ENCODE measurements at regions not wholly inside any gene's neighbourhood (a gene's known extent, or its start where the extent isn't known, plus 50 kb on each side); places are given as distances from the start of the nearest gene placed in this dataset.

DNA sequence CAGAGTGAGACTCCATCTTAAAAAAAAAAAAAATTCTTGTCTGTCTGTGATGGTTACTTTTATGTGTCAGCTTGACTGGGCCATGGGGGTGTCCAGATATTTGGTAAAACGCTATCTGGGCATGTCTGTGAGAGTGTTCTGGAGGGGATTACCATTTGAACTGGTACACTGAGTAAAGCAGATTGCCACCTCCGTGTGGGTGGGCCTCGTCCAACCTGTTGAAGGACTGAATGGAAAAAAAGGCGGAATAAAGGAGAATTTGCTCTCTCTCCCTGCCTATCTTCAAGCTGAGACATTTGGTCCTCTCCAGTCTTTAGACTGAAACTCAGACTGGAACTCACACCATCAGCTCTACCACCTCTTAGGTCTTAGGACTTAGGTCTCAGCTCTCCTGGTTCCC is 82.8 kb downstream of the MIS18A start:
- CTCF ChIA-PET: no interaction called here
- no peaks in the 10 kb centered on the region for H3K36me3 Mint-ChIP-seq (ENCODE audit: insufficient read depth, unreplicated experiment)
- no peaks in the 10 kb centered on the region for H3K4me1 Mint-ChIP-seq (ENCODE audit: low read depth, unreplicated experiment)
- H3K27me3 Mint-ChIP-seq (ENCODE audit: unreplicated experiment): peaks cover 37% of the 10 kb centered on the region
- H3K4me3 Mint-ChIP-seq (ENCODE audit: low read depth, unreplicated experiment): no peak overlapping the region
- intact Hi-C loops (cut with micrococcal nuclease; ENCODE audit: unreplicated experiment): no loop called here
- TF ChIP-seq, protein P1, sequence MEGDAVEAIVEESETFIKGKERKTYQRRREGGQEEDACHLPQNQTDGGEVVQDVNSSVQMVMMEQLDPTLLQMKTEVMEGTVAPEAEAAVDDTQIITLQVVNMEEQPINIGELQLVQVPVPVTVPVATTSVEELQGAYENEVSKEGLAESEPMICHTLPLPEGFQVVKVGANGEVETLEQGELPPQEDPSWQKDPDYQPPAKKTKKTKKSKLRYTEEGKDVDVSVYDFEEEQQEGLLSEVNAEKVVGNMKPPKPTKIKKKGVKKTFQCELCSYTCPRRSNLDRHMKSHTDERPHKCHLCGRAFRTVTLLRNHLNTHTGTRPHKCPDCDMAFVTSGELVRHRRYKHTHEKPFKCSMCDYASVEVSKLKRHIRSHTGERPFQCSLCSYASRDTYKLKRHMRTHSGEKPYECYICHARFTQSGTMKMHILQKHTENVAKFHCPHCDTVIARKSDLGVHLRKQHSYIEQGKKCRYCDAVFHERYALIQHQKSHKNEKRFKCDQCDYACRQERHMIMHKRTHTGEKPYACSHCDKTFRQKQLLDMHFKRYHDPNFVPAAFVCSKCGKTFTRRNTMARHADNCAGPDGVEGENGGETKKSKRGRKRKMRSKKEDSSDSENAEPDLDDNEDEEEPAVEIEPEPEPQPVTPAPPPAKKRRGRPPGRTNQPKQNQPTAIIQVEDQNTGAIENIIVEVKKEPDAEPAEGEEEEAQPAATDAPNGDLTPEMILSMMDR (IDR thresholded peaks at IDR 0.05; ENCODE audit: unreplicated experiment): no peak
- no peak for DNase-seq
- no peak overlapping the region for H3K27ac Mint-ChIP-seq (ENCODE audit: unreplicated experiment)
- no TSS peak for BruUV-seq (replicated peaks)
- H3K9me3 Mint-ChIP-seq (ENCODE audit: low read depth, unreplicated experiment): no peaks in the 10 kb centered on the region

DNA sequence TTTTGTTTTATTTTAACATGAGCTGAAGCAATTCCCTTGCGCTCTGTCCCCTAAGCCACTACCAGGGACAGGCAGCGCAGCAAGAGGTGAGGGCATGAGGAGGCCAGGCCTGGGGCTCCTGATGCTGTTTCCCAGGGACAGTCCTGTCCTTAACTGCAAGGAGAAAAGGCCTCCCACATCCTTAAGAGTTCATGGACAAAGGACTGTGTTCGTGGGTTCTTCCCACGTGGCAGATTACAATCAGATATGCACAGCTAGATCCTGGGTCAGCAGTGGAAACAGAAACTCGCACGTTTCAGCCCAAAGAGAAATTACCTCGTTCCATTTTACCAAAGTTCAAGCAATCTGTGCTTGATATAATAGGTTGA is 85.8 kb downstream of the MIS18A start:
- no peak overlapping the region for H3K4me3 Mint-ChIP-seq (ENCODE audit: low read depth, unreplicated experiment)
- no peaks in the 10 kb centered on the region for H3K36me3 Mint-ChIP-seq (ENCODE audit: insufficient read depth, unreplicated experiment)
- no TSS peak for BruUV-seq (replicated peaks)
- no peak overlapping the region for H3K27ac Mint-ChIP-seq (ENCODE audit: unreplicated experiment)
- peaks cover 52% of the 10 kb centered on the region for H3K27me3 Mint-ChIP-seq (ENCODE audit: unreplicated experiment)
- CTCF ChIA-PET: no interaction called here
- no peaks in the 10 kb centered on the region for H3K9me3 Mint-ChIP-seq (ENCODE audit: low read depth, unreplicated experiment)
- DNase-seq: no peak
- H3K4me1 Mint-ChIP-seq (ENCODE audit: low read depth, unreplicated experiment): no peaks in the 10 kb centered on the region
- TF ChIP-seq, protein P1 (IDR thresholded peaks at IDR 0.05; ENCODE audit: unreplicated experiment): no peak
- intact Hi-C loops (cut with micrococcal nuclease; ENCODE audit: unreplicated experiment): no loop called here

DNA sequence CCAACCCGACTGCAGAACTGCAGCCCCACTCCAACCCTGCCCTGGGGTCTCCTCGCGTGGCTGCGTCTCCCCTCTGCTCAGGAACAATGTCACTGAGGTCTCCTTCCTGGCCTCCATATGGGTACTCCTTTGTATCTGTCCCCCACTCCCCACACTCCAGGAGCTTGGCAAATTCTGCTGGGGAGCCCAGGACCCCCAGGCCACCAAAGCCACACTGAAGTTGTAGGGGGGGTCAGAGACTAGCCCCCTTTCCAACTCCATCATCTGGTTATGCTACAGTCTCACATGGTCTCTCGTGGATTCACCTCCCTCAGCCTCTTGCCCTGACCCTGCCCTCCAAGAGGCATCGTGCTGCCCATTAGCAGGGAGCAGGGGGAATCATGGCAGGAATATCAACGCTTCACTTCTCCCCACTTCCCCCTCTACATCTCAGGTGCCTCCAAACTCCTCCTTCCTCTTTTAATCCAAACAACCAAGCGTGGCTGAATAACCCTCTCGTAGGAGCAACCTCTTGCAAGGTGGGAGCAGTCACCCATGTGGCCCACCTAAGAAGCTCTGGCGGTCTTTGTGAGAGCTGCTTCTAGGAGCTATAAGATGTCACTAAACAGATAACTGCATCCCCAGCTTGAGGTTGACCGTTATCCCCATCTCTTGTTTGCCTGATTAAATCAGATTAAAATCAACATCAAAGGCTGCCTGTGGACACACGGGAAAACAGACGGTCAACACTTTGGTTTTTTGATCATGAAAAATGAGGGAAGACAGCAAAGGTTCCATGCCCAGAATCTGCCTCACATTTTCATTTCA is 86.4 kb downstream of the MIS18A start:
- no TSS peak for BruUV-seq (replicated peaks)
- Mint-ChIP-seq H3K27ac (ENCODE audit: unreplicated experiment) (no peak overlapping the region), H3K4me1 (ENCODE audit: low read depth, unreplicated experiment) (no peaks in the 10 kb centered on the region), H3K4me3 (ENCODE audit: low read depth, unreplicated experiment) (no peak overlapping the region), H3K36me3 (ENCODE audit: insufficient read depth, unreplicated experiment) (no peaks in the 10 kb centered on the region), H3K9me3 (ENCODE audit: low read depth, unreplicated experiment) (no peaks in the 10 kb centered on the region), H3K27me3 (ENCODE audit: unreplicated experiment) (peaks cover 58% of the 10 kb centered on the region)
- intact Hi-C loops (cut with micrococcal nuclease; ENCODE audit: unreplicated experiment): no loop called here
- CTCF ChIA-PET: no interaction called here
- DNase-seq: no peak
- TF ChIP-seq, protein P1 (IDR thresholded peaks at IDR 0.05; ENCODE audit: unreplicated experiment): no peak

DNA sequence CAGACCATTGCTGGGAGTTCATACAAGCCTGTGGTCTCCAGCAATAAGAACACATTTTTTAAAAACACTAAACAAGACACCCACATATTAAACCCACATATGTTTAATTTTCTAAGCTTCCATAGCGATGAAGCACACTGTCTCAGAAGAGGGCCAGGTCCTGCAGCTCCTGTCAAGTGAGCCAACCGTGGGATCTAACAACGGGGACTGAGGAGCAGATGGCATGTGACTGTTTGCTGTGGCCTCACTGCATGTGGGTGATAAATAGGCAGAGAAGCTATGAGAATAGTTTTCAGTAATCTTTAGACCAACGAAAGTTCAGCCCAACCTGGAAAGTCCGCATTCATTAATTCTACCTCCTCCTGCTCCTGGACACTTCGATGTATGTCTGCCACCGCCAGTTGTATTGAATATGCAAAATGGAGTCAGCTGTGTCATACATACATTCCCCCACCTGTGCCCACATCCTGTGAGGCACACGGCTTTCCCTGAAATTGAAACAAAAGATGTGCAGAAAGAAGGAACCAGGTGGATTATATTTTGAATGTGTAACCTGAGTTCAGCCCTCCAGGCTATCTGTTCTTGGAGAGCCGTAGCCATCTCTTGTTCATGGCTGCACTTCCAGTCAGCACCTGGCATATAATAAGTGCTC is 88.2 kb downstream of the MIS18A start:
- no peaks in the 10 kb centered on the region for H3K36me3 Mint-ChIP-seq (ENCODE audit: insufficient read depth, unreplicated experiment)
- no peak overlapping the region for H3K4me3 Mint-ChIP-seq (ENCODE audit: low read depth, unreplicated experiment)
- no peaks in the 10 kb centered on the region for H3K4me1 Mint-ChIP-seq (ENCODE audit: low read depth, unreplicated experiment)
- intact Hi-C loops (cut with micrococcal nuclease; ENCODE audit: unreplicated experiment): no loop called here
- no peaks in the 10 kb centered on the region for H3K9me3 Mint-ChIP-seq (ENCODE audit: low read depth, unreplicated experiment)
- CTCF ChIA-PET: no interaction called here
- BruUV-seq (replicated peaks): no TSS peak
- TF ChIP-seq, protein P1 (IDR thresholded peaks at IDR 0.05; ENCODE audit: unreplicated experiment): no peak
- DNase-seq: no peak
- H3K27me3 Mint-ChIP-seq (ENCODE audit: unreplicated experiment): peaks cover 76% of the 10 kb centered on the region
- H3K27ac Mint-ChIP-seq (ENCODE audit: unreplicated experiment): no peak overlapping the region
